Islet of Langerhans (tissue), 1 donor: ENCODE measurements at regions not wholly inside any gene's neighbourhood (a gene's known extent, or its start where the extent isn't known, plus 50 kb on each side); places are given as distances from the start of the nearest gene placed in this dataset.

ENCODE experiments used
- FAIRE-seq: peaks from one replicate; lab custom pipeline; 2011; peaks lifted over from hg19 to GRCh38; lab: Jason Lieb, UNC

GRCh38 chr4:151935411-151935810 lies 174.6 kb upstream of the GATB start:
- FAIRE-seq: no peak

GRCh38 chr4:151934766-151935165 lies 174.0 kb upstream of the GATB start:
- FAIRE-seq: no peak

- no peak for FAIRE-seq
Measured at GRCh38 chr4:151933122-151933827, 172.5 kb upstream of the GATB start.

- FAIRE-seq: no peak
Measured at GRCh38 chr4:151931563-151931962, 170.8 kb upstream of the GATB start.

- FAIRE-seq: no peak
Measured at GRCh38 chr4:151930372-151930771, 169.6 kb upstream of the GATB start.

GRCh38 chr4:151928112-151928511 lies 167.3 kb upstream of the GATB start:
- FAIRE-seq: no peak

GRCh38 chr4:151922811-151923210 lies 162.0 kb upstream of the GATB start:
- FAIRE-seq: no peak

GRCh38 chr4:151922306-151922705 lies 161.5 kb upstream of the GATB start:
- no peak for FAIRE-seq

- no peak for FAIRE-seq
Measured at GRCh38 chr4:151921811-151922210, 161.0 kb upstream of the GATB start.

- no peak for FAIRE-seq
Measured at GRCh38 chr4:151921386-151921785, 160.6 kb upstream of the GATB start.

- FAIRE-seq: no peak
Measured at GRCh38 chr4:151917145-151917734, 156.4 kb upstream of the GATB start.

GRCh38 chr4:151912632-151913031 lies 151.8 kb upstream of the GATB start:
- no peak for FAIRE-seq

GRCh38 chr4:151911970-151912369 lies 151.2 kb upstream of the GATB start:
- FAIRE-seq: no peak

- no peak for FAIRE-seq
Measured at GRCh38 chr4:151908734-151909497, 148.1 kb upstream of the GATB start.

- no peak for FAIRE-seq
Measured at GRCh38 chr4:151908201-151908600, 147.4 kb upstream of the GATB start.

GRCh38 chr4:151906438-151906837 lies 145.6 kb upstream of the GATB start:
- FAIRE-seq: no peak

- no peak for FAIRE-seq
Measured at GRCh38 chr4:151905197-151905596, 144.4 kb upstream of the GATB start.

- no peak for FAIRE-seq
Measured at GRCh38 chr4:151901631-151902030, 140.8 kb upstream of the GATB start.

- FAIRE-seq: no peak
Measured at GRCh38 chr4:151896880-151897279, 136.1 kb upstream of the GATB start.

GRCh38 chr4:151895671-151896070 lies 134.9 kb upstream of the GATB start:
- no peak for FAIRE-seq

GRCh38 chr4:151894246-151894645 lies 133.4 kb upstream of the GATB start:
- no peak for FAIRE-seq

- no peak for FAIRE-seq
Measured at GRCh38 chr4:151888367-151888866, 127.6 kb upstream of the GATB start.

GRCh38 chr4:151887816-151888180 lies 127.0 kb upstream of the GATB start:
- no peak for FAIRE-seq
